HG02798 (cell line): ENCODE measurements at regions not wholly inside any gene's neighbourhood (a gene's known extent, or its start where the extent isn't known, plus 50 kb on each side); places are given as distances from the start of the nearest gene placed in this dataset.

Experiments
- ATAC-seq: cut with Tn5 transposase; IDR thresholded peaks from one replicate; pipeline ENCODE4 v1.9.1; 2021; ENCODE audit warnings: mild to moderate bottlenecking; ENCODE audit not compliant: unreplicated experiment, poor library complexity

DNA sequence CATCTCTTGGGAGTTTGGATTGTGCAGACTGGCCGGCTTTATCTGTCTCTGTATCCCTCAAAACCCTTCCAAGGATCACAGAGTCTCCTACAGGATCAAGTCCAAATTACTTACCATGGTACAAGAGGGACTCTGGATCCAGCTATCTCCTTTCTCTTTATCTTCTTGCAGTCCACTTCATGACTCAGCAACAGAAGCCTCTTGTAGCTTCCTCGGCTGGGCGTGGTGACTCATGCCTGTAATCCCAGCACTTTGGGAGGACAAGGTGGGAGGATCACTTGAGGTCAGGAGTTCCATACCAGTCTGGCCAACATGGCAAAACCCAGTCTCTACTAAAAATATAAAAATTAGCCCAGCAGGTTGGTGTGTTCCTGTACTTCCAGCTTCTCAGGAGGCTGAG is 189.7 kb downstream of the BCAT1 start:
- no peak for ATAC-seq

- no peak for ATAC-seq
Measured at GRCh38 chr12:24756479-24757024, 192.3 kb downstream of the BCAT1 start.

GRCh38 chr12:24754690-24755638 is 193.9 kb downstream of the BCAT1 start:
- no peak for ATAC-seq

- ATAC-seq = no peak
Measured at GRCh38 chr12:24752763-24753462, 196.0 kb downstream of the BCAT1 start.

DNA sequence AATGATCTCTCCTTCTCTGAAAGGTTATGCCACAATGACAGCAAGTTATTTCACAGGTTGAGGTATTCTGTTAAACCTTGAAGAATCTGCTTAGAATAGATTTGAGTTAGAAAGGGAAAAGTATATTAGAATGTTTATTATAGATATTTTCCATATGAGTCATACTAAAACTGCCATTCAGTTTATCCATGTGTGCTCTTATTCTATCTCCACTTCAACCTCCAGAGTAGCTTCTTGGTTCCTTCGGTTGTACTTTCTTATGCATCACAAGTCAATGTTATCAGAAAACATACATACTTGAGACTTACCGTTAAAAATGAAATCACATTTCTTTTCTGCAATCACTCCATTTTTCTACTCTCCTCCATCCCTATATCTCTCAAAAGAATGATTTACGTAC is 197.7 kb downstream of the BCAT1 start:
- no peak for ATAC-seq

GRCh38 chr12:24750263-24750662 is 198.6 kb downstream of the BCAT1 start:
- no peak for ATAC-seq

DNA sequence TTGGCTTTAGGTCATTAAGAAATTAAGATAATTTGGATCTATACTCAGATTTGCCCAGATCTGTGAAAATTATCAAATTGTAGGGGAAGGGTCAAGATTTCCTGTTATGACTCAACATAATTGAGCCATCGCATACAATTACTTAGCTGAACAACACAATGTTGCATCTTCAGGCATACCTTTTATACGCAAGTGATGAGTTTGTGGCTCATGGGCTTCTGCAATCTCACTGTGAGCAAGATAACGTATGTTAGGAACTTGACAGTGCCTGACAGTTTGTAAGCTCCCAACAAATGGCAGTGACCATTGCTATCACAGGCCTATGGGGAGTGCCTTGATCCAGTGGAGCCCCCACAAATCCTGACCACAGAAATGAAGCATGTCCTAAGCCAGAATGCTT is 199.7 kb downstream of the BCAT1 start:
- ATAC-seq = no peak

GRCh38 chr12:24748326-24748725 is 200.6 kb downstream of the BCAT1 start:
- no peak for ATAC-seq

GRCh38 chr12:24746864-24747263 is 202.0 kb downstream of the BCAT1 start:
- ATAC-seq = no peak

DNA sequence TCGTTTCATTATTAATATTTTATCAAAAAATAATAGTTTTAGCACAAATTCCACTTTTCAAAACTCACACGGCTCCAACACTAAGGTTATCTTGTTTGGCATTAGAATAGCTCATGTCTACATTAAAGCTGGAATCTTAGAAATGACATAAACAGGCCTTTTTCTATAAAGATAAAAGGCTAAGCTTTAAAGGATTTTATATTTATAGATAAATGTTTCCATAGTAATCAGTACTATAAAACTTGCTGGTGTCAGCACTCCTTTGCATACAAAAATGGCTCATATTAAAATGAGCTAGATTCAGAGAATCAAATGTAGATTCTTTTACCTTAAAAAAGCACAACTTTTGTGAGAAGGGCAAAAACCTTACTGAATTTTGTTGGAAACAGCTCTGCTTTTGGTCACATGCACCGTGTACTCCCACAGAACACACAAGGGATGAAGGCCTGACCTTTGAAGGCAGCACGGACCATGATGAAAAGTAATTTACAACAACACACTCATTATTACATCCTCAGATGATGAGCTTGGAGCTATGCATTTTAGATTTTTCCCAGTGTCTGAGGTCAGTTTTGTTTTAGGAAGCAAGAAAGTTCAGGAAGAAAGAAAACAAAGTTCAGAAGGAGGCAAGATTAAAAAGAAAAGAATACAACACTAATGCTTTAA is 202.8 kb downstream of the BCAT1 start:
- no peak for ATAC-seq

GRCh38 chr12:24743941-24744793 is 204.7 kb downstream of the BCAT1 start:
- ATAC-seq = no peak

- ATAC-seq = peak; percentile 74
Measured at GRCh38 chr12:24742378-24742777, 206.5 kb downstream of the BCAT1 start.

DNA sequence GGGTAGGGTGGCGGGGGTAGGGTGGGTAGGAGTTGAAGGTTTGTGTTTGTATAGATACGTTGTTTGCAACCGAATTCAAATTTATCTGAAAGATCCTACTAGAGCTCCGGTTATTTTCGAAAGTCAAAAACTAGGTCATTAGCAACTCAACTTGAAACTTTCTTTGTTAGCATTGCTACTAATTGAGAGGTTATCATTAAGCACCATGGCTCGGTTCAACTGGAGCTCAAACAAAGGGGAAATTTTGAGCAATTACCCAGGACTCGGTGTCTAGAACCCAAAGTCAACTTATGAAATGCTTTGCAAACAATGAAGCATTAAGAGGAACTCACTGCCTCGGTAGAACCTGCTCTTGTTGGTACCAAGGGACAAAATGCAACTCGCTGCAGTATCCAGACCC is 207.7 kb downstream of the BCAT1 start:
- ATAC-seq = peak; percentile 57

DNA sequence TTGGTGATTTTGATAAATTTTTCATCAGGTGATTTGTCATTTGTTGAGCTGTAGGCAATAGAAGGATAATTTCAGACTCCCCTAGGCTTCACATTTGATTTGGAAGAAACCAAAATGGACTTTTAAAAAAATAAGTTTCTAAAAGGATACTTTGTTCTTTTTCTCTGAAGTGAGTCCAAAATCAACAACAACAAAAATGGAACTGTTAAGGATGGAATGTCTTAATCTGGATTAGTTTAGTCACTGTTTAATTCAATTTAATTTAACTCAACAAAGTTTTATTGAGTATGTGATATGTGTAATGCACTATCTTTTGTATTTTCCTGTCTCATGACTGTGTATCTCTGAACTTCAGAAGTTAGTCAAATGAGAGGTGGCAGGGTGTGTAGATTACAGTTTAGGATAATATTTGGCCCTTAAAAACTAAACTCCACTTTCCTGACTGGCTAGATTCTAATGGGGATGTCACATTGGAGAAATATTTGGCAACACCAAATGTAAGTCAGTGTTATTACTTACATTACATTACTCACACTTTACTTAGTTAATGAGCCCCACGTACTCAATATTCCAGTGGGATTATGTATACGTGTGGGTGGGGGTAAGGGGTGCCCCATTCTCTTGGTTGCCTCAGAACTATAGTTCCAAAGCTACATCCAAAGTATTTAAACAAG is 209.7 kb downstream of the BCAT1 start:
- no peak for ATAC-seq

DNA sequence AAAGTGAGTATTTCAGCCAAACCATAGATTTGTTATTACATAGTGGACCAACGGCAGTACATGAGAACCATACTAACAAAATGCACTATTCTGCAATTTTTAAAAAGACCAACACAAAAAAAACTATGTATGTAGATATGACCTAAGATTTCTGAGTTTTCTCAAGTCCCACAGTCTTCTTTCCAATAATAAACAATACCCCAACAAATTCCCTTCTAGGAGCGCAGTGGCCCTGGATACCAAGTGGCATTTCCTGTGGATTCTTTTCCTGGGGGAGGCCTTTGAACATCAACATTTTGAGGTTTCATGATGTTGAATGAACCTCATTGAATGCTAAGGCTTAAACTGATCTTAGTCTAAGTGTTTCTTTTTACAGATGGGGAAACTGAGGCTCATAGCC is 210.5 kb downstream of the BCAT1 start:
- ATAC-seq = no peak

- ATAC-seq = no peak
Measured at GRCh38 chr12:24731596-24731995, 217.3 kb downstream of the BCAT1 start.

- peak; percentile 51 for ATAC-seq
Measured at GRCh38 chr12:24730489-24730896, 218.4 kb downstream of the BCAT1 start.

- no peak for ATAC-seq
Measured at GRCh38 chr12:24728826-24729225, 220.1 kb downstream of the BCAT1 start.

DNA sequence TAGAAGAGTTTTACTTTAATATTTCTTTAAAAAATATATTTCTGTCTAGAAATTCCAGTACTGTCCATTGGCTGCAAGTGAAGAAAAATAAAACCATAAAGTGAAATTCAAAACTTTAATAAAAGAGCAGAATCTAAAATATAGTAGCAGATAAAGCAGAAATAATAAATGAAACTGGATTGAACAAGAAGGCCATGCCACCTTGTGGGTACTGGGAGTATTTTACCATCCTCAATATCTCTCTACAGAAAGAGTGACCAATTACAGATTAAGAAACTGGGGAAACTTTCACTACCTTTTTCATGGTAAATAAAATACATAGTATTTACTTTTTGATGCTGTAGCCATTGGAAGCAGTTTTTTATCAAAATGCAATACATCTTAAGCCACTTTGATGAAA is 220.5 kb downstream of the BCAT1 start:
- no peak for ATAC-seq
